NT2/D1 (cell line): ENCODE measurements at regions not wholly inside any gene's neighbourhood (a gene's known extent, or its start where the extent isn't known, plus 50 kb on each side); places are given as distances from the start of the nearest gene placed in this dataset.

Experiments
- YY1 ChIP-seq: IDR thresholded peaks from 2 replicates; pipeline ENCODE4 v1.6.1; 2011; ENCODE audit not compliant: insufficient read length, insufficient read depth
- ZNF274 ChIP-seq: IDR thresholded peaks from 2 replicates; pipeline ENCODE4 v1.6.1; 2011; ENCODE audit warnings: mild to moderate bottlenecking, low read depth, low read length

DNA sequence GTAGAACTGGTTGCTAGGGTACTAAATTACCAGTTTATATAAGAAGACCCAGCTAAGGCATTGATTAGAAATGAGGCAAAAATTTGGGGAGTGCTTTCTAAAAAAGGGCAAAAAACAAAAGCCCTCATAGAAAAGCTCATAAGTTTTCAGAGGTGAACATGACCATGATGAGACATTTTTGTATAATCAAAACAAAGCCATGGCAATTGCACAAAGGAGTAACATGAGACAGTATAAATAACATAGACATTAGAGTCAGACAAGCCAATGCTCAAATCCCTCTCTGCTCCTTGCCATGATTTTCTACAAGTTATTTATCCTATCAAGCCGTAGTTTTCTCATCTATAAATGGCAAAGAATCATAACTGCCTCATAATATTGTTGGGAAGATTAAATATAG lies 112.2 kb upstream of the ADTRP start:
- TF ChIP-seq YY1 (no peak), ZNF274 (no peak)
